GM12878 (cell line): ENCODE measurements at regions not wholly inside any gene's neighbourhood (a gene's known extent, or its start where the extent isn't known, plus 50 kb on each side); places are given as distances from the start of the nearest gene placed in this dataset.

ENCODE experiments used
- ATAC-seq: fragments of 200-7000 bp; cut with Tn5 transposase; 3 replicates; pipeline ENCODE4 v1.9.1; 2020; ENCODE audit warnings: mild to moderate bottlenecking, moderate library complexity
- BruUV-seq: library from RNA; stranded (reverse); fragments of 400-500 nt; replicated peaks from 2 replicates; lab custom pipeline; 2021; lab: Mats Ljungman, UMichigan
- CTCF ChIA-PET: fragments of 300-600 bp; sonication (Branson Sonifier 250); formaldehyde crosslinking; extraction: SDS; loops from one replicate; lab custom pipeline; 2021; ENCODE audit warnings: inconsistent platforms; lab: Yijun Ruan, JAX
- POLR2A ChIA-PET: fragments of 350-600 bp; formaldehyde crosslinking; extraction: SDS; loops from one replicate; lab custom pipeline; 2021; ENCODE audit warnings: inconsistent platforms; lab: Charles Lee
- RAD21 ChIA-PET: fragments of 300-600 bp; sonication (Branson Sonifier 250); formaldehyde crosslinking; loops from one replicate; lab custom pipeline; 2023; ENCODE audit warnings: antibody characterized with exemption; ENCODE audit not compliant: unreplicated experiment; lab: Charles Lee
- SMC1A ChIA-PET: fragments of 300-600 bp; sonication (Branson Sonifier 250); formaldehyde crosslinking; loops from one replicate; lab custom pipeline; 2023; ENCODE audit not compliant: unreplicated experiment, uncharacterized antibody; lab: Charles Lee
- DNase-seq: peaks from one replicate; pipeline ENCODE4 v3.0.0-alpha.2; 2011; ENCODE audit warnings: low read depth, low spot score
- FAIRE-seq: peaks from 3 replicates; lab custom pipeline; 2011; peaks lifted over from hg19 to GRCh38; lab: Jason Lieb, UNC
- H2AFZ ChIP-seq: 2 replicates; pipeline ENCODE4 v1.6.0; 2011; ENCODE audit warnings: low read depth, low read length, control low read depth; ENCODE audit not compliant: control insufficient read depth
- H3K27ac ChIP-seq: 2 replicates; pipeline ENCODE4 v1.5.1; 2011; ENCODE audit warnings: control low read depth; ENCODE audit not compliant: control insufficient read depth, insufficient read depth
- H3K27me3 ChIP-seq, 2 experiments: replicated peaks in 1 of 2; 2 replicates each; pipeline versions ENCODE4 v1.6.0 to v1.6.1; 2011; ENCODE audit warnings: low read length in 1 of 2; ENCODE audit not compliant: control insufficient read depth in 2 of 2, insufficient read depth in 2 of 2
- H3K36me3 ChIP-seq, 2 experiments: 2 replicates each; pipeline ENCODE4 v1.5.1; 2011; ENCODE audit warnings: low read length in 1 of 2; ENCODE audit not compliant: control insufficient read depth in 2 of 2, insufficient read depth in 2 of 2
- H3K4me1 ChIP-seq: 2 replicates; pipeline ENCODE4 v1.6.1; 2011; ENCODE audit warnings: mild to moderate bottlenecking, low read length, moderate library complexity, mixed read lengths; ENCODE audit not compliant: control insufficient read depth, insufficient read depth
- H3K4me2 ChIP-seq: 2 replicates; pipeline ENCODE4 v1.6.0; 2011; ENCODE audit warnings: control low read depth; ENCODE audit not compliant: control insufficient read depth, insufficient read depth
- H3K4me3 ChIP-seq: fragments of 200-600 bp; sonication (generic); 2 replicates; pipeline ENCODE4 v1.5.1; 2016
- H3K79me2 ChIP-seq: 2 replicates; pipeline ENCODE4 v1.6.0; 2011; ENCODE audit warnings: low read length; ENCODE audit not compliant: control insufficient read depth, insufficient read depth
- H3K9ac ChIP-seq: 2 replicates; pipeline ENCODE4 v1.8.0; 2011; ENCODE audit warnings: low read length, control low read depth, mixed read lengths; ENCODE audit not compliant: control insufficient read depth, insufficient read depth
- H3K9me3 ChIP-seq: replicated peaks from 3 replicates; pipeline ENCODE4 v1.5.1; 2011; ENCODE audit warnings: mild to moderate bottlenecking, low read length; ENCODE audit not compliant: control insufficient read depth, insufficient read depth
- H4K20me1 ChIP-seq: 2 replicates; pipeline ENCODE4 v1.6.0; 2011; ENCODE audit not compliant: control insufficient read depth, insufficient read depth
- BMI1 ChIP-seq: fragments of 450-650 bp; IDR thresholded peaks from 2 replicates; pipeline ENCODE4 v1.6.1; 2016; ENCODE audit warnings: mild to moderate bottlenecking, moderate library complexity, borderline replicate concordance
- EED ChIP-seq: sonication (generic); IDR thresholded peaks from 2 replicates; pipeline ENCODE4 v1.6.1; 2016; ENCODE audit warnings: antibody characterized with exemption, low read depth
- EP300 ChIP-seq, 2 experiments: fragments of 150-350 bp in 1 of 2; IDR thresholded peaks; 2 replicates each; pipeline ENCODE4 v1.6.1; 2011 to 2012; ENCODE audit warnings: low read depth in 2 of 2, low read length in 2 of 2, borderline replicate concordance in 1 of 2, improper control_type of control experiment in 1 of 2, inconsistent platforms in 1 of 2; ENCODE audit not compliant: control insufficient read depth in 1 of 2
- ESRRA ChIP-seq: IDR thresholded peaks from 2 replicates; pipeline ENCODE4 v1.6.1; 2012; ENCODE audit warnings: mild to moderate bottlenecking, low read length, improper control_type of control experiment
- ETV6 ChIP-seq, 2 experiments: fragments of 450-650 bp in 1 of 2; IDR thresholded peaks in 1 of 2; conservative IDR thresholded peaks in 1 of 2; 2 replicates each; pipeline ENCODE4 v1.6.1; 2014; ENCODE audit warnings: antibody characterized with exemption in 1 of 2, borderline replicate concordance in 1 of 2, low read depth in 1 of 2, mild to moderate bottlenecking in 1 of 2, moderate library complexity in 1 of 2
- GABPA ChIP-seq: IDR thresholded peaks from 2 replicates; pipeline ENCODE4 v1.6.1; 2014; ENCODE audit warnings: antibody characterized with exemption, low read depth, mild to moderate bottlenecking, inconsistent platforms
- GATAD2B ChIP-seq: fragments of 450-650 bp; conservative IDR thresholded peaks from 2 replicates; pipeline ENCODE4 v1.6.1; 2017; ENCODE audit warnings: low read depth, mild to moderate bottlenecking, moderate library complexity
- MEF2A ChIP-seq: IDR thresholded peaks from 2 replicates; pipeline ENCODE4 v1.6.1; 2011; ENCODE audit warnings: low read depth, mild to moderate bottlenecking, low read length, moderate library complexity; ENCODE audit not compliant: insufficient read depth
- POLR2A ChIP-seq: IDR thresholded peaks from 2 replicates; pipeline ENCODE4 v1.6.1; 2011; ENCODE audit warnings: low read depth, mild to moderate bottlenecking, low read length
- RELA ChIP-seq: fragments of 450-650 bp; IDR thresholded peaks from 2 replicates; pipeline ENCODE4 v1.8.0; 2014; ENCODE audit warnings: borderline replicate concordance; ENCODE audit not compliant: partially characterized antibody
- SIN3A ChIP-seq: IDR thresholded peaks from 2 replicates; pipeline ENCODE4 v1.6.1; 2012; ENCODE audit warnings: low read depth, low read length, improper control_type of control experiment
- SUPT20H ChIP-seq: IDR thresholded peaks from 2 replicates; pipeline ENCODE4 v1.6.1; 2011; ENCODE audit warnings: low read depth, mild to moderate bottlenecking, low read length, moderate library complexity, borderline replicate concordance; ENCODE audit not compliant: control insufficient read depth
- TAF1 ChIP-seq: IDR thresholded peaks from 2 replicates; pipeline ENCODE4 v1.6.1; 2011; ENCODE audit warnings: mild to moderate bottlenecking, low read depth, low read length, borderline replicate concordance
- WGBS: methylation state at CpG from one replicate; pipeline ENCODE4 v1.1.6; 2016; ENCODE audit warnings: low lambda C conversion rate; ENCODE audit not compliant: insufficient replicate concordance, insufficient coverage; ENCODE audit errors: missing lambda C conversion rate; 5-methylcytosine and 5-hydroxymethylcytosine counted together
- in situ Hi-C: fragments of 300-500 bp; cut with MboI; formaldehyde crosslinking; loops from 9 replicates; pipeline ENCODE4 v1.14.3; 2018; ENCODE audit warnings: mixed read lengths
- intact Hi-C: fragments of 100-400 bp; cut with micrococcal nuclease; formaldehyde crosslinking; loops from one replicate; pipeline ENCODE4 v1.14.2; 2022; ENCODE audit not compliant: unreplicated experiment
- TF ChIP-seq, protein P1 (sequence below): fragments of 150-350 bp; IDR thresholded peaks from 2 replicates; pipeline ENCODE4 v1.6.1; 2016; ENCODE audit warnings: low read depth, low read length
- TF ChIP-seq, protein P2 (sequence below): IDR thresholded peaks from 2 replicates; pipeline ENCODE4 v1.6.1; 2011; ENCODE audit warnings: mild to moderate bottlenecking, low read depth, low read length, moderate library complexity; ENCODE audit not compliant: insufficient replicate concordance

GRCh38 chr2:163200741-163201140 lies 362.2 kb upstream of the KCNH7 start:
- intact Hi-C loops: no loop called here
- H3K27me3 ChIP-seq: no peaks in the 10 kb centered on the region
- POLR2A ChIA-PET: no interaction called here
- no peaks in the 10 kb centered on the region for H3K36me3 ChIP-seq
- no peaks in the 10 kb centered on the region for H4K20me1 ChIP-seq
- H3K4me2 ChIP-seq: no peak overlapping the region
- TF ChIP-seq SIN3A (no peak), ESRRA (no peak), ETV6 (conservative IDR thresholded peaks at IDR 0.05 in 1 of 2, IDR thresholded peaks at IDR 0.05 in 1 of 2; ENCODE audit: borderline replicate concordance in 1 of 2, low read depth in 1 of 2) (no peak), POLR2A (no peak), BMI1 (no peak), RELA (no peak), GABPA (no peak), EP300 (IDR thresholded peaks at IDR 0.05; ENCODE audit: borderline replicate concordance in 1 of 2, control insufficient read depth in 1 of 2, low read depth in 2 of 2, low read length in 2 of 2) (no peak), SUPT20H (no peak), MEF2A (no peak), GATAD2B (no peak), EED (no peak), TAF1 (no peak)
- TF ChIP-seq, protein P1, sequence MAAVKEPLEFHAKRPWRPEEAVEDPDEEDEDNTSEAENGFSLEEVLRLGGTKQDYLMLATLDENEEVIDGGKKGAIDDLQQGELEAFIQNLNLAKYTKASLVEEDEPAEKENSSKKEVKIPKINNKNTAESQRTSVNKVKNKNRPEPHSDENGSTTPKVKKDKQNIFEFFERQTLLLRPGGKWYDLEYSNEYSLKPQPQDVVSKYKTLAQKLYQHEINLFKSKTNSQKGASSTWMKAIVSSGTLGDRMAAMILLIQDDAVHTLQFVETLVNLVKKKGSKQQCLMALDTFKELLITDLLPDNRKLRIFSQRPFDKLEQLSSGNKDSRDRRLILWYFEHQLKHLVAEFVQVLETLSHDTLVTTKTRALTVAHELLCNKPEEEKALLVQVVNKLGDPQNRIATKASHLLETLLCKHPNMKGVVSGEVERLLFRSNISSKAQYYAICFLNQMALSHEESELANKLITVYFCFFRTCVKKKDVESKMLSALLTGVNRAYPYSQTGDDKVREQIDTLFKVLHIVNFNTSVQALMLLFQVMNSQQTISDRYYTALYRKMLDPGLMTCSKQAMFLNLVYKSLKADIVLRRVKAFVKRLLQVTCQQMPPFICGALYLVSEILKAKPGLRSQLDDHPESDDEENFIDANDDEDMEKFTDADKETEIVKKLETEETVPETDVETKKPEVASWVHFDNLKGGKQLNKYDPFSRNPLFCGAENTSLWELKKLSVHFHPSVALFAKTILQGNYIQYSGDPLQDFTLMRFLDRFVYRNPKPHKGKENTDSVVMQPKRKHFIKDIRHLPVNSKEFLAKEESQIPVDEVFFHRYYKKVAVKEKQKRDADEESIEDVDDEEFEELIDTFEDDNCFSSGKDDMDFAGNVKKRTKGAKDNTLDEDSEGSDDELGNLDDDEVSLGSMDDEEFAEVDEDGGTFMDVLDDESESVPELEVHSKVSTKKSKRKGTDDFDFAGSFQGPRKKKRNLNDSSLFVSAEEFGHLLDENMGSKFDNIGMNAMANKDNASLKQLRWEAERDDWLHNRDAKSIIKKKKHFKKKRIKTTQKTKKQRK: no peak
- TF ChIP-seq, protein P2, sequence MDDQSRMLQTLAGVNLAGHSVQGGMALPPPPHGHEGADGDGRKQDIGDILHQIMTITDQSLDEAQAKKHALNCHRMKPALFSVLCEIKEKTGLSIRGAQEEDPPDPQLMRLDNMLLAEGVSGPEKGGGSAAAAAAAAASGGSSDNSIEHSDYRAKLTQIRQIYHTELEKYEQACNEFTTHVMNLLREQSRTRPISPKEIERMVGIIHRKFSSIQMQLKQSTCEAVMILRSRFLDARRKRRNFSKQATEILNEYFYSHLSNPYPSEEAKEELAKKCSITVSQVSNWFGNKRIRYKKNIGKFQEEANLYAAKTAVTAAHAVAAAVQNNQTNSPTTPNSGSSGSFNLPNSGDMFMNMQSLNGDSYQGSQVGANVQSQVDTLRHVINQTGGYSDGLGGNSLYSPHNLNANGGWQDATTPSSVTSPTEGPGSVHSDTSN: no peak
- TF ChIP-seq, all 136 proteins: peak for 0
- no peaks in the 10 kb centered on the region for H3K4me1 ChIP-seq
- DNase-seq: no peak
- no TSS peak for BruUV-seq
- no peak for FAIRE-seq
- RAD21 ChIA-PET: no interaction called here
- no peak overlapping the region for H3K9ac ChIP-seq
- SMC1A ChIA-PET: interaction anchor here (1.5 kb wide), 1 partner anchor 9 kb away, joined by 3 read pairs; no protein-coding TSS in a partner anchor
- 16% methylated on average over 4 of the region's 4 CpGs for WGBS
- no peak overlapping the region for H3K4me3 ChIP-seq
- H3K79me2 ChIP-seq: no peaks in the 10 kb centered on the region
- in situ Hi-C loops: no loop called here
- no peaks in the 10 kb centered on the region for H3K9me3 ChIP-seq
- CTCF ChIA-PET: interaction anchor here (0.9 to 1.2 kb wide), 2 partner anchors 9 to 19 kb away, joined by 4 to 5 read pairs; no protein-coding TSS in a partner anchor
- no peak for ATAC-seq
- H2AFZ ChIP-seq: no peak overlapping the region
- H3K27ac ChIP-seq: no peak overlapping the region
